ENCODE measurements at regions not wholly inside any gene's neighbourhood (a gene's known extent, or its start where the extent isn't known, plus 50 kb on each side); places are given as distances from the start of the nearest gene placed in this dataset.

GRCh38 chr7:42448901-42449300 lies 211.9 kb upstream of the GLI3 start:
- in situ Hi-C loops (cut with HindIII; ENCODE audit: low pct_ligation_motif_present, low pct_unique_long_range_greater_than_20kb, low sequenced_read_pairs): no loop called here
- no peak for DNase-seq

- no peak for DNase-seq
- in situ Hi-C loops (cut with HindIII; ENCODE audit: low pct_ligation_motif_present, low pct_unique_long_range_greater_than_20kb, low sequenced_read_pairs): no loop called here
Measured at GRCh38 chr7:42445691-42446090, 208.7 kb upstream of the GLI3 start.

GRCh38 chr7:42440951-42441350 lies 203.9 kb upstream of the GLI3 start:
- in situ Hi-C loops (cut with HindIII; ENCODE audit: low pct_ligation_motif_present, low pct_unique_long_range_greater_than_20kb, low sequenced_read_pairs): no loop called here
- no peak for DNase-seq

- in situ Hi-C loops (cut with HindIII; ENCODE audit: low pct_ligation_motif_present, low pct_unique_long_range_greater_than_20kb, low sequenced_read_pairs): no loop called here
- no peak for DNase-seq
Measured at GRCh38 chr7:42432644-42433043, 195.6 kb upstream of the GLI3 start.

GRCh38 chr7:42431873-42432272 lies 194.9 kb upstream of the GLI3 start:
- in situ Hi-C loops (cut with HindIII; ENCODE audit: low pct_ligation_motif_present, low pct_unique_long_range_greater_than_20kb, low sequenced_read_pairs): no loop called here
- DNase-seq: no peak

- DNase-seq: no peak
- in situ Hi-C loops (cut with HindIII; ENCODE audit: low pct_ligation_motif_present, low pct_unique_long_range_greater_than_20kb, low sequenced_read_pairs): no loop called here
Measured at GRCh38 chr7:42429339-42429738, 192.3 kb upstream of the GLI3 start.

- in situ Hi-C loops (cut with HindIII; ENCODE audit: low pct_ligation_motif_present, low pct_unique_long_range_greater_than_20kb, low sequenced_read_pairs): no loop called here
- no peak for DNase-seq
Measured at GRCh38 chr7:42426163-42426562, 189.2 kb upstream of the GLI3 start.

- no peak for DNase-seq
- in situ Hi-C loops (cut with HindIII; ENCODE audit: low pct_ligation_motif_present, low pct_unique_long_range_greater_than_20kb, low sequenced_read_pairs): no loop called here
Measured at GRCh38 chr7:42414941-42415505, 178.0 kb upstream of the GLI3 start.

- in situ Hi-C loops (cut with HindIII; ENCODE audit: low pct_ligation_motif_present, low pct_unique_long_range_greater_than_20kb, low sequenced_read_pairs): no loop called here
- DNase-seq: no peak
Measured at GRCh38 chr7:42414028-42414427, 177.0 kb upstream of the GLI3 start.

- DNase-seq: no peak
- in situ Hi-C loops (cut with HindIII; ENCODE audit: low pct_ligation_motif_present, low pct_unique_long_range_greater_than_20kb, low sequenced_read_pairs): no loop called here
Measured at GRCh38 chr7:42409296-42409695, 172.3 kb upstream of the GLI3 start.

GRCh38 chr7:42407833-42408232 lies 170.8 kb upstream of the GLI3 start:
- in situ Hi-C loops (cut with HindIII; ENCODE audit: low pct_ligation_motif_present, low pct_unique_long_range_greater_than_20kb, low sequenced_read_pairs): no loop called here
- no peak for DNase-seq

GRCh38 chr7:42407021-42407710 lies 170.2 kb upstream of the GLI3 start:
- DNase-seq: no peak

GRCh38 chr7:42406358-42406757 lies 169.3 kb upstream of the GLI3 start:
- DNase-seq: no peak
- in situ Hi-C loops (cut with HindIII; ENCODE audit: low pct_ligation_motif_present, low pct_unique_long_range_greater_than_20kb, low sequenced_read_pairs): no loop called here

More at GRCh38 chr7:42407021-42407710, 170.2 kb upstream of the GLI3 start:
- in situ Hi-C loops (cut with HindIII; ENCODE audit: low pct_ligation_motif_present, low pct_unique_long_range_greater_than_20kb, low sequenced_read_pairs): no loop called here

GRCh38 chr7:42405782-42406181 lies 168.8 kb upstream of the GLI3 start:
- in situ Hi-C loops (cut with HindIII; ENCODE audit: low pct_ligation_motif_present, low pct_unique_long_range_greater_than_20kb, low sequenced_read_pairs): no loop called here
- no peak for DNase-seq

- in situ Hi-C loops (cut with HindIII; ENCODE audit: low pct_ligation_motif_present, low pct_unique_long_range_greater_than_20kb, low sequenced_read_pairs): no loop called here
- no peak for DNase-seq
Measured at GRCh38 chr7:42403831-42404230, 166.8 kb upstream of the GLI3 start.

- DNase-seq: no peak
- in situ Hi-C loops (cut with HindIII; ENCODE audit: low pct_ligation_motif_present, low pct_unique_long_range_greater_than_20kb, low sequenced_read_pairs): no loop called here
Measured at GRCh38 chr7:42400961-42401360, 164.0 kb upstream of the GLI3 start.

GRCh38 chr7:42400211-42400772 lies 163.3 kb upstream of the GLI3 start:
- no peak for DNase-seq
- in situ Hi-C loops (cut with HindIII; ENCODE audit: low pct_ligation_motif_present, low pct_unique_long_range_greater_than_20kb, low sequenced_read_pairs): no loop called here

- in situ Hi-C loops (cut with HindIII; ENCODE audit: low pct_ligation_motif_present, low pct_unique_long_range_greater_than_20kb, low sequenced_read_pairs): no loop called here
- no peak for DNase-seq
Measured at GRCh38 chr7:42395607-42396006, 158.6 kb upstream of the GLI3 start.

GRCh38 chr7:42392826-42393225 lies 155.8 kb upstream of the GLI3 start:
- in situ Hi-C loops (cut with HindIII; ENCODE audit: low pct_ligation_motif_present, low pct_unique_long_range_greater_than_20kb, low sequenced_read_pairs): no loop called here
- no peak for DNase-seq

- in situ Hi-C loops (cut with HindIII; ENCODE audit: low pct_ligation_motif_present, low pct_unique_long_range_greater_than_20kb, low sequenced_read_pairs): no loop called here
- DNase-seq: no peak
Measured at GRCh38 chr7:42389697-42390096, 152.7 kb upstream of the GLI3 start.
